GM18508 (cell line): ENCODE measurements at regions not wholly inside any gene's neighbourhood (a gene's known extent, or its start where the extent isn't known, plus 50 kb on each side); places are given as distances from the start of the nearest gene placed in this dataset.

Experiments used
- ATAC-seq: cut with Tn5 transposase; IDR thresholded peaks from one replicate; pipeline ENCODE4 v1.9.1; 2021; ENCODE audit warnings: moderate number of reproducible peaks; ENCODE audit not compliant: insufficient read depth, unreplicated experiment

DNA sequence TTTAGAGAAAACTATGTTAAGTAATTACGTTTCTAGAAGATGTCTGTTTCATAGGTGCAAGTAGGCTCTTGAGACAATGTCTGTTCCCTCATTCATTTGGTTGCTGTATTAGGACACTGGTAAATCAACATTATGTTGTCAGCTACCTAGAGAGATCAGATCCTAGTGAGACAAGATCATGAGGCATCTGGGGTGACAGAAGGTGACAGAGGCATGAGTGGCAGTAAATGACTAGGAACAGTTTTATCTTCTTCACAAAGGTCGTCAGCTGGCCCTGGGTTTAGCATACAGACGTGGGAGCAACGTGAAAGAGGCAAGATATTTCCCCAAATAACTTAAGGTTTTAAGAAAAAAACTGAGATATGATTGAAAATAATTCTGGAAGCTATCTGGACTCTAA lies 1926.3 kb upstream of the WWC1 start:
- ATAC-seq, result no peak

DNA sequence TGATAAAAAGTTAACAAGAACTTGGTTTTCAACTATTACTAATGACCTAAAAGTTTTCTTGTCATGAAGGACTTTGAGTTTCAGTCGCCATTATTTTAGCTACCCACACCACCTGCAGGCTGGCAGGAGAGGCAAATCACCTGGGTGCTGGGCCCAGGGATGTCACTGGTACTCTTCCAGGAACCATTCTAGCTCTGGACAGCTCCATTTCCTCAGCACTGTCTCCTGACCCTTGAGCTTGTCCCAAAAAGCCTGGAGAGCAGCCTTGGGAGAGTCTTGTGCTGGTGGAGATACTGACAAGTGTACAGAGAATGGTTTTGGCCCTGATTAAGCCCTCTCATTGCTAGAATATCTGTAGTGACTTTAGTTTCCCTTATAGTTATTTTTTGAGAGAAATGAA lies 1924.1 kb upstream of the WWC1 start:
- ATAC-seq, result no peak

DNA sequence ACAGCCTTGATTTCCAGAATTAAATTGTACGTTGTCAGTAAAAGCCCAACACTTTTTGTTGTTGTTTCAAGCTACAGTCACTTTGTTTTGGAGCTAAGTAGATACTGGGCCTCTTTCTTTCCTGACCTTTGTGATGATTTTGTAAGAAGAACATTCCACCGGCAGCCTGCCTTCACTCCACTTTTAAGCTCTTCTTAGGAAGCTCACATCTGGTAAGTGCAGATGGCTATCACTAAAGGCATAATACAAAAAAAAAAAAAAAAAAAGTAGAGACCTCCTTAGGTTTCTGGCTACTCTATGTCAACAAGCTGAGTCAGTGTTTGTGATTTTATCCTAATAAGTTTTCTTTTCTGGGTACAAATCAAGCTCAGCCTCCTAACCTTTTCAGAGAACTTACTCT lies 1922.1 kb upstream of the WWC1 start:
- no peak for ATAC-seq

GRCh38 chr5:166369807-166370206 lies 1921.6 kb upstream of the WWC1 start:
- no peak for ATAC-seq

DNA sequence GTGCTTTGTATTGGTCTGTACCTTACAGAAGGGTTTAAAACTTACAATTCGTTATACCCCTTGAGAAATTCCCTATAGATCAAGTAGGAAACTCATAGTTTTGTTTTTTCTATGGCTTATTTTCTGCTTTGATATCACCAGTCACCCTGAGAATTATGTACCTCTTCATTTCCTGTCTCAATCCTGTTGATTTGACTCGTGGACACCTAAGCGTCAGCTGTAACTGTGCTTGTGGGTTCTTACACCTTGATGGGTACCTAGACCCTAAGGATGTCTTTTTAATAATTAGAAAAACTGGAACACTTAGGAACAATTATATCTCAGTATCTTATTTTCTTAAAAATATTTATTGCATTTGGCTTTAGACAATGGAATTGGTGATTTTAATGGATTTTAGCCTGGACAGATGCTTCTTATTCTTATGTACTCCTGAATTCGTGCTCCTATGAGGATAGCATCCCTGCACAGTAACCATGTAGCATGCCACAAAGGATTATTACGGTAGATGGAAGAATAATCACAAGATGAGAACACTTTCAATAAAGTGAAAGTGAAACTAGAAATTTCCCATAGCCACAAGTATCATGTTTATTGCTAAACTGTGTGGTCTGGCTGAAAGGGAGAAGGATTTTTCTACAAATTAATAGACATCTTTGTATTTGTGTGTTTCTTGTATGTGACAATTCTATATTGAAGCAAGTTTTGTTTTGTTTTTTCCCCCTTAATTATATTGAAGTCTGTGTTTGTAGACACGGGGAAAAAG lies 1920.3 kb upstream of the WWC1 start:
- no peak for ATAC-seq

DNA sequence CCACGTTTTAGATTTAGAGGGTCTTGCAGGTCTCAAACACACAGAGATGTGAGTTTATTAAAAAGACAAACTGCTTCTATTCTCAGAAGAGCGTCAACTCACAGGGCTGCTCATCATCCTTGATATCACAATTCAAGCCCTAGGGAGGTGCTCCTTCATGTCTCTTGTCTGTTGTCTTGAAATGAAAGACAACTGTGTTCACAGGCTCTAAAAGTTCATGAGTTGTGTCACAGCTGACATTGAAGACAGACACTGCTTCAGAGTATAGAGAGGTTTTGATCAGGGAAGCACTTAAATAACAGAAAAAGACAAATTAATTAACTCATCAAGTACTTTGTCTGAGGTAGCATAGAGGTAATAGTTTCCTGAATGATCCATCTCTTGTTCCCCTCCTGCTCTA lies 1917.6 kb upstream of the WWC1 start:
- ATAC-seq, result no peak

DNA sequence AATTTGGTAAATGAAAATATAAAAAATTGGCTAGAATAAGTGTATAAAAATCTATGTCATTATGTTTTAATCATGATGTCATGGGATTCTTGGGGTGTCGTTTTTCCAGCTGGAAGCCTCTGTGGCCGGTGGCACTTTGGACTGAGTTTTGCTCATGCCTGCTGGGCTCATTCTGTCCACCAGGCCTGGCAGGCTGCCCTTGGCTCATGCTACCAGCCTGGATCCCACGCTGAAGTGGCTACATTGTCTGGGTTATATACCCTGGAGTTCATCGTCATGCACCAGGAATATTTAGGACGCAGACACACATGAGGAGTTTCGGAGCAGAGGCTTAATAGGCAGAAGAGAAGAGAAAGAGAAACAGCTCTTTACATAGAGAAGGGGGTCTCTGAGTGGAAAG lies 1913.7 kb upstream of the WWC1 start:
- ATAC-seq, result no peak

GRCh38 chr5:166379517-166379916 lies 1911.9 kb upstream of the WWC1 start:
- ATAC-seq, result no peak

GRCh38 chr5:166382031-166382430 lies 1909.4 kb upstream of the WWC1 start:
- ATAC-seq, result no peak

GRCh38 chr5:166398131-166398530 lies 1893.3 kb upstream of the WWC1 start:
- ATAC-seq, result no peak

GRCh38 chr5:166399781-166400180 lies 1891.7 kb upstream of the WWC1 start:
- no peak for ATAC-seq

- ATAC-seq, result no peak
Measured at GRCh38 chr5:166401391-166401790, 1890.1 kb upstream of the WWC1 start.

DNA sequence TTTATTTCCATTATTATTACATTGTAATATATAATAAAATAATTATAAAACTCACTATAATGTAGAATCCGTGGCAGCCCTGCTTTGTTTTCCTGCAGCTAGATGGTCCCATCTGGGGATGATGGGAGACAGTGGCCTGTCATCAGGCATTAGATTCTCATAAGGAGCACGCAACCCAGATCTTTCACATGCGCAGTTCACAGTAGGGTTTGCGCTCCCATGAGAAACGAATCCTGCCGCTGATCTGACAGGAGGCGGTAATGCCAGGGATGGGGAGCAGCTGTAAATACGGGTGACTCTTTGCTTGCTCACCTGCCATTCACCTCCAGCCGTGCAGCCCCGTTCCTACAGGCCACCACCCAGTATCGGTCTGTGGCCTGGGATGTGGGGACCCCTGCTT lies 1879.3 kb upstream of the WWC1 start:
- ATAC-seq, result no peak

DNA sequence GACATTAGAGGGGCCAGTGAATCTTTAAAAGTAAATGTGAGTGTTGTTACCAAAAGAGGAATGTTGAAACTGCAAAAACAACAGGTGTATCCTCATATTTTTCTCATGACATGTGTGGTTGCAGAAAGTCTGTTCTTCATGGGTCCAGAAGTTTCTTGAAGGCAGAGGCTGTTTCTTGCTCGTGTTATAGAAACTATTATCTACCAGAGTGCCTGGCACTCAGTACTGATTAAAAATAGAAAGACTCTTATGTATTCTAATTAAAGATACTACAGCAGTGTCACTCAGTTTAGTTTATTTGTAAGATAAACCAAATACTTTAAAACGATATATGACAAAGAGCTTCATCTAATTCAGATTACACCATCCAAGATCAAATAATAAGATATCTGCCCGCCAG lies 1864.2 kb upstream of the WWC1 start:
- no peak for ATAC-seq

DNA sequence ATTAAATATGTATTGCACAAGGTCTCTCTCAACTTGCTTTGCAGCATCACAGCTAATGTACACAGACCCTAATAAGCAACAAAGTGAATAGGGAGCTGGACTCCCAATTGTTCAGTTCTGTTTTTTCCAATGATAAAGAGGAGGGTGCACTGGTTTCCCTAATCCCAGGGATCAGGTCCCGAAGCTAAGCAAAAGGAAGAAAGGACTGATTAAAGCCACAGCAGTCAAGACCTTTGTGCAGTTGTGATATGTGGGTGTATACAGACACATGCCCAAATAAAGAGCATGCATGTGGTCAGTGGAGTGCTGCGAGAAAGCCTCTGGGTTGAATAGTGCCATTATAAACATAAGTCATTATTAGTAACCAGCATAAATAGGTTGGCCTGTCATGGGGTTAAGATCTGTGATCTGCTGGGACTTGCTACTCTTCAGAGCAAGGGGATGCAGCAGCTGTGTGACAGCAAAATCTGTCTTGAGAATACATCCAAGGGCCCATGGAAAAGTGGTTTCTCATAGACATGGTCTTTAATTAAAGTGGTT lies 1863.1 kb upstream of the WWC1 start:
- ATAC-seq, result no peak

- no peak for ATAC-seq
Measured at GRCh38 chr5:166430491-166431319, 1860.7 kb upstream of the WWC1 start.

GRCh38 chr5:166431456-166431855 lies 1860.0 kb upstream of the WWC1 start:
- ATAC-seq, result no peak

DNA sequence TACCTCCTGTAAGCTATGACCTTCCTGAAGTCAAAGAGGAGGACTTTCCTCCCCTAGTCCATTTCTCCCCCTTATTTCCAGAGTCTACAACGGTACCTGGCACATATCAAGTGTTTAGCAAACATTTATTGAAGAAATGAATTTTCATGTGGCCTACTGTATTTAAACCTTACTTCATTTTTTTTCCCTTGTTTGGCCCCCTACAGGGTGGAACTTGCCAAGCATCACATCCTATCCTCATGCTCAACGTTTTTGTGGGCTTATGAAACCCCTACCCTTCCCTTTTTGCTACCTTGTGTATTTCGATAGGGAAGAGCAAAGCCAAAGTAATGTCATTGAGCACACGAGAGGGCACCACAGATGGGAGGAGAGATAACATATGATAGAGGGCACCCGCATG lies 1857.8 kb upstream of the WWC1 start:
- no peak for ATAC-seq

GRCh38 chr5:166436872-166437271 lies 1854.6 kb upstream of the WWC1 start:
- no peak for ATAC-seq

DNA sequence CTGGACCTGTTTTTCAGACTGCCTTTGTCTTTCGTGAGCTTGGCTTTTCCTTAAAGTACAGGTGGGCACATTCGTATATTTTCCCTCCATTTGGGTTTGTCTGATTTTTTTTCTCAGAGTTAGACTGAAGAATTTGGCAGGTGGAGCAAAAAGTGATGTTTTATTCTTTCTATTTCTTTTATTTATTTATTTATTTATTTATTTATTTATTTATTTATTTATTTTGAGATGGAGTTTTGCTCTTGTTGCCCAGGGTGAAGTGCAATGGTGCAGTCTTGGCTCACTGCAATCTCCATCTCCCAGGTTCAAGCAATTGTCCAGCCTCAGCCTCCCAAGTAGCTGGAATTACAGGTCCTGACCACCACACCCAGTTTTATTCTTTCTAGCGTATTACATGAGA lies 1805.1 kb upstream of the WWC1 start:
- ATAC-seq, result no peak

DNA sequence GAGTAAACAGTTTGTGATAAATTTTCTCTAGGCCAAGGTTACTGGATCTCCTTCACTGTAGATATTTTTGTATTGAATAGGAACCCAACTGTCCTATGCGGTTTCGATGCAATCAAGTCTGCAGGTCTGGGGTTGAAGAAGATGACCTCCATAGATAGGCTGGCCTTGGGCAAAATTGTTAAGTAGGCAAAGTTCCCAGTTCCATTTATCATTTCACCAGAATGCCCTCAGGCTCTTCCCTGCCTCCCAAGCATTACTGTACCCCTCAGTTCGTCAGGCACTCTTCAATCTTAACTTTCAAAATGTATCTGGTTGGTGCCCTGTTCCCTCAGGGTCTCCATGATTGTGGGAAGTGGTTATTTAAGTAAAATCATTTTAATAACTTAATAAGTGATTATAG lies 1802.9 kb upstream of the WWC1 start:
- ATAC-seq, result no peak

DNA sequence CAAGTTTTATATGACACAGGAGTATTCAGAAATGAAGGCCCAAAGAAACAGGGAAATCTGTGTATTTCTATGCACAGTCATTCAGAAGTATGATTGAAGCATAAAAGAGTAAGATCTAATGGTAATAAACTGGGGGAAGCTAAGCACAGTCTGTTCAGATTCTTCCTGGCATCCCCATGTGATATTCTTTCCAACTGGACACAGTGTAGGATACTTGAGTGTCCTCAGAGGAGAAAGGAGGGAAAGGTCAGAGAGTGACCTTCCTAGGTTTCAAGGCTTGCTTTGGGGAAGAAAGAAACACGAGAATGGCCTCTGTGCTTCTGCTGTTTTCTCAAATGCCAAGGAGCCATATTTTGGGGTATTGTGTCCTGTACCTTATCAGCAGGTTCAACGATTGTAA lies 1798.4 kb upstream of the WWC1 start:
- no peak for ATAC-seq
